Kidney epithelial cell (primary cell): ENCODE measurements at regions not wholly inside any gene's neighbourhood (a gene's known extent, or its start where the extent isn't known, plus 50 kb on each side); places are given as distances from the start of the nearest gene placed in this dataset.

ENCODE experiments used
- DNase-seq: peaks from one replicate; pipeline ENCODE4 v3.0.0-alpha.2; 2010; ENCODE audit warnings: low read depth
- H3K27me3 ChIP-seq: 2 replicates; pipeline ENCODE4 v1.6.0; 2011; ENCODE audit warnings: low read length; ENCODE audit not compliant: control insufficient read depth, insufficient read depth
- H3K36me3 ChIP-seq: 2 replicates; pipeline ENCODE4 v1.5.1; 2011; ENCODE audit warnings: low read length; ENCODE audit not compliant: control insufficient read depth, insufficient read depth
- H3K4me3 ChIP-seq: 2 replicates; pipeline ENCODE4 v1.5.1; 2011; ENCODE audit warnings: low read depth, mild to moderate bottlenecking, control low read depth, low read length
- CTCF ChIP-seq: IDR thresholded peaks from 2 replicates; pipeline ENCODE4 v1.5.1; 2011; ENCODE audit warnings: mild to moderate bottlenecking, moderate library complexity, low read length, control low read depth, inconsistent platforms; ENCODE audit not compliant: insufficient read depth, poor library complexity, severe bottlenecking

GRCh38 chr4:24244663-24245490 is 339.5 kb downstream of the DHX15 start:
- Histone ChIP-seq H3K4me3 (no peak overlapping the region), H3K36me3 (no peaks in the 10 kb centered on the region), H3K27me3 (no peaks in the 10 kb centered on the region)
- TF ChIP-seq CTCF = no peak
- no peak for DNase-seq

GRCh38 chr4:24243641-24244040 is 340.7 kb downstream of the DHX15 start:
- DNase-seq = no peak
- Histone ChIP-seq H3K36me3 (no peaks in the 10 kb centered on the region), H3K27me3 (no peaks in the 10 kb centered on the region), H3K4me3 (no peak overlapping the region)
- TF ChIP-seq CTCF = no peak

- no peak for TF ChIP-seq CTCF
- Histone ChIP-seq H3K36me3 (no peaks in the 10 kb centered on the region), H3K4me3 (no peak overlapping the region), H3K27me3 (no peaks in the 10 kb centered on the region)
- no peak for DNase-seq
Measured at GRCh38 chr4:24241511-24241910, 342.8 kb downstream of the DHX15 start.

GRCh38 chr4:24240655-24241054 is 343.7 kb downstream of the DHX15 start:
- no peak for DNase-seq
- TF ChIP-seq CTCF = no peak
- H3K27me3 ChIP-seq = no peaks in the 10 kb centered on the region
- no peak overlapping the region for H3K4me3 ChIP-seq
- no peaks in the 10 kb centered on the region for H3K36me3 ChIP-seq

GRCh38 chr4:24237709-24238108 is 346.6 kb downstream of the DHX15 start:
- Histone ChIP-seq H3K27me3 (no peaks in the 10 kb centered on the region), H3K4me3 (no peak overlapping the region), H3K36me3 (no peaks in the 10 kb centered on the region)
- no peak for DNase-seq
- no peak for TF ChIP-seq CTCF

GRCh38 chr4:24236532-24236931 is 346.7 kb upstream of the PPARGC1A start:
- Histone ChIP-seq H3K36me3 (no peaks in the 10 kb centered on the region), H3K4me3 (no peak overlapping the region), H3K27me3 (no peaks in the 10 kb centered on the region)
- no peak for TF ChIP-seq CTCF
- DNase-seq = no peak
